Body of pancreas (tissue), 4 donors: ENCODE measurements at regions not wholly inside any gene's neighbourhood (a gene's known extent, or its start where the extent isn't known, plus 50 kb on each side); places are given as distances from the start of the nearest gene placed in this dataset.

Experiments
- POLR2A ChIP-seq, 3 donors: fragments of 450-650 bp; IDR thresholded peaks; one replicate each; pipeline ENCODE4 v1.6.1; 2016; ENCODE audit warnings: antibody characterized with exemption in 3 of 3, mild to moderate bottlenecking in 2 of 3
- TF ChIP-seq, protein P1 (sequence below), 7 experiments: fragments of 450-650 bp in 4 of 7; fragments of 200-600 bp in 3 of 7; sonication (generic) in 3 of 7; IDR thresholded peaks; one replicate each; pipeline ENCODE4 v1.5.1; 2016 to 2019; ENCODE audit warnings: antibody characterized with exemption in 7 of 7

DNA sequence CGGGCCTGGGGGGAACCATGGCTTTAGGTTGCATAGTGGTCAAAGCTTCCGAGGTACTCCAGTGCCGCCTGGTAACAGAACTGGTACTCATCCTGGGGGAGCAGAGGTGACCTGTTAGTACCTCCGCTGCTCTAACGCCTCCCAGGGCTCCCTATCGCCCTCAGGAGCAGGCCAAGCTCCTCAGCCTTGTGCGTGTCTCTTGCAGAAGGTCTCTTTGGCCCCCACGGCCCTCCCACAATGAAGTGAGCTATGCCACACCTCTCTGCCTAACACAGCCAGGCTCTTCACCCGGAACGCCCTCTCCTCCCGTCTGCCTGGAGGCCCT, 133.9 kb downstream of the PTPRS start:
- no peak for TF ChIP-seq POLR2A (IDR thresholded peaks at IDR 0.05)
- TF ChIP-seq, protein P1, sequence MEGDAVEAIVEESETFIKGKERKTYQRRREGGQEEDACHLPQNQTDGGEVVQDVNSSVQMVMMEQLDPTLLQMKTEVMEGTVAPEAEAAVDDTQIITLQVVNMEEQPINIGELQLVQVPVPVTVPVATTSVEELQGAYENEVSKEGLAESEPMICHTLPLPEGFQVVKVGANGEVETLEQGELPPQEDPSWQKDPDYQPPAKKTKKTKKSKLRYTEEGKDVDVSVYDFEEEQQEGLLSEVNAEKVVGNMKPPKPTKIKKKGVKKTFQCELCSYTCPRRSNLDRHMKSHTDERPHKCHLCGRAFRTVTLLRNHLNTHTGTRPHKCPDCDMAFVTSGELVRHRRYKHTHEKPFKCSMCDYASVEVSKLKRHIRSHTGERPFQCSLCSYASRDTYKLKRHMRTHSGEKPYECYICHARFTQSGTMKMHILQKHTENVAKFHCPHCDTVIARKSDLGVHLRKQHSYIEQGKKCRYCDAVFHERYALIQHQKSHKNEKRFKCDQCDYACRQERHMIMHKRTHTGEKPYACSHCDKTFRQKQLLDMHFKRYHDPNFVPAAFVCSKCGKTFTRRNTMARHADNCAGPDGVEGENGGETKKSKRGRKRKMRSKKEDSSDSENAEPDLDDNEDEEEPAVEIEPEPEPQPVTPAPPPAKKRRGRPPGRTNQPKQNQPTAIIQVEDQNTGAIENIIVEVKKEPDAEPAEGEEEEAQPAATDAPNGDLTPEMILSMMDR (IDR thresholded peaks at IDR 0.05) = no peak
